ENCODE measurements at regions not wholly inside any gene's neighbourhood (a gene's known extent, or its start where the extent isn't known, plus 50 kb on each side); places are given as distances from the start of the nearest gene placed in this dataset.
"Not testable (repeated sequence)": the region's sequence is repeated elsewhere in the genome, so short reads cannot be mapped to it uniquely, and the experiment has no call there.

GRCh38 chr18:56490942-56491341 is 147.4 kb downstream of the TXNL1 start:
- no peak overlapping the region for H3K27ac ChIP-seq
- 62 to 82% methylated on average over 4 of the region's 4 CpGs for whole genome bisulfite sequencing, 2 donors
- intact Hi-C loops (cut with DNase I) = no loop called here
- no peaks in the 10 kb centered on the region for H3K9me3 ChIP-seq
- no peaks in the 10 kb centered on the region for H3K4me1 ChIP-seq
- H3K27me3 ChIP-seq = no peaks in the 10 kb centered on the region
- DNase-seq = no peak
- TF ChIP-seq POLR2A (IDR thresholded peaks at IDR 0.05) (no peak), CTCF (IDR thresholded peaks at IDR 0.05) (no peak)
- no peaks in the 10 kb centered on the region for H3K36me3 ChIP-seq
- H3K4me3 ChIP-seq = no peak overlapping the region

GRCh38 chr18:56489893-56490292 is 148.5 kb downstream of the TXNL1 start:
- DNase-seq = no peak
- intact Hi-C loops (cut with DNase I) = no loop called here
- TF ChIP-seq CTCF (IDR thresholded peaks at IDR 0.05) = no peak
- no peak for TF ChIP-seq POLR2A (IDR thresholded peaks at IDR 0.05)
- H3K4me3 ChIP-seq = no peak overlapping the region
- 66 to 73% methylated on average over 4 to 5 of the region's 5 CpGs for WGBS, 2 donors
- H3K4me1 ChIP-seq = no peaks in the 10 kb centered on the region
- no peaks in the 10 kb centered on the region for H3K9me3 ChIP-seq
- H3K27ac ChIP-seq = no peak overlapping the region
- no peaks in the 10 kb centered on the region for H3K27me3 ChIP-seq
- no peaks in the 10 kb centered on the region for H3K36me3 ChIP-seq

GRCh38 chr18:56488739-56489138 is 149.7 kb downstream of the TXNL1 start:
- intact Hi-C loops (cut with DNase I) = no loop called here
- Histone ChIP-seq H3K9me3 (no peaks in the 10 kb centered on the region), H3K27ac (no peak overlapping the region), H3K4me1 (no peaks in the 10 kb centered on the region), H3K36me3 (no peaks in the 10 kb centered on the region), H3K4me3 (no peak overlapping the region), H3K27me3 (no peaks in the 10 kb centered on the region)
- DNase-seq = no peak
- TF ChIP-seq CTCF (IDR thresholded peaks at IDR 0.05) (no peak), POLR2A (IDR thresholded peaks at IDR 0.05) (no peak)
- WGBS, 2 donors = 87 to 90% methylated on average over 7 of the region's 7 CpGs

GRCh38 chr18:56487801-56488200 is 150.6 kb downstream of the TXNL1 start:
- TF ChIP-seq CTCF (IDR thresholded peaks at IDR 0.05) = no peak
- no peak for TF ChIP-seq POLR2A (IDR thresholded peaks at IDR 0.05)
- no peaks in the 10 kb centered on the region for H3K27me3 ChIP-seq
- no peak overlapping the region for H3K4me3 ChIP-seq
- no peak for DNase-seq
- 44 to 46% methylated on average over 2 of the region's 2 CpGs for WGBS, 2 donors
- no peaks in the 10 kb centered on the region for H3K4me1 ChIP-seq
- no peaks in the 10 kb centered on the region for H3K36me3 ChIP-seq
- H3K27ac ChIP-seq = no peak overlapping the region
- intact Hi-C loops (cut with DNase I) = no loop called here
- H3K9me3 ChIP-seq = no peaks in the 10 kb centered on the region

GRCh38 chr18:56483386-56483785 is 155.0 kb downstream of the TXNL1 start:
- TF ChIP-seq POLR2A (IDR thresholded peaks at IDR 0.05) (no peak), CTCF (IDR thresholded peaks at IDR 0.05) (no peak)
- Histone ChIP-seq H3K4me3 (no peak overlapping the region), H3K36me3 (no peaks in the 10 kb centered on the region), H3K27ac (no peak overlapping the region), H3K9me3 (no peaks in the 10 kb centered on the region), H3K4me1 (no peaks in the 10 kb centered on the region), H3K27me3 (no peaks in the 10 kb centered on the region)
- intact Hi-C loops (cut with DNase I) = no loop called here
- DNase-seq = no peak
- WGBS, 2 donors = 59 to 65% methylated on average over 2 of the region's 2 CpGs

GRCh38 chr18:56482813-56483212 is 155.6 kb downstream of the TXNL1 start:
- 84% methylated on average over 4 of the region's 4 CpGs for WGBS, 2 donors
- DNase-seq = not testable (repeated sequence)

More at GRCh38 chr18:56482813-56483212, 155.6 kb downstream of the TXNL1 start:
- H3K36me3 ChIP-seq; intact Hi-C loops (cut with DNase I); H3K9me3 ChIP-seq; H3K27me3 ChIP-seq; H3K4me3 ChIP-seq; H3K27ac ChIP-seq; H3K4me1 ChIP-seq: not testable (repeated sequence)
